ENCODE measurements at regions not wholly inside any gene's neighbourhood (a gene's known extent, or its start where the extent isn't known, plus 50 kb on each side); places are given as distances from the start of the nearest gene placed in this dataset.

DNA sequence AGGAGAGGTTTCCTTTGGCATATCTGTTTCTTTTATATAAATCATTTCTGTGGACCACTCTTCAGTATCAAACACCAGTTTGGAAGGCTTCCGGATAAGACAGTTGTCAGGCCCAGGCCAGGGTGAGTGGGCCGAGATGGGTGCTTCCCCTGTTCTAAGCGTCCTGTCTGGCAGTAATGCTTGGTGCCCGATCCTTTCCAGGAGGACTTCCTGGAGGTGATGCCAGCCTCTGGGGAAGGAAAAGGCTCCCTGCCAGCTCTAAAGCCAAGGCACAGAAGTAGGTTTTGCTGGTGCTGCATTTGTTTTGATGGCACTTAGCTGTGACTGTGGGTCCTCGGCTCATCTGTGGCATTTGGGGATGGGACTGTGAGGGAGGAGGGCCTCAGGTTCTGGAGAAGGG lies 124.4 kb upstream of the RTL1 start:
- peaks cover 0 to 11% (median 0%) of the 10 kb centered on the region in 4 donors for H3K27me3 ChIP-seq
- 76% methylated on average over 5 of the region's 5 CpGs for WGBS
- intact Hi-C loops (cut with DNase I): no loop called here
- H3K27ac ChIP-seq (replicated peaks in 1 of 4): no peak overlapping the region
- H3K9me3 ChIP-seq: no peaks in the 10 kb centered on the region
- no peaks in the 10 kb centered on the region for H3K36me3 ChIP-seq
- TF ChIP-seq CTCF (IDR thresholded peaks at IDR 0.05): no peak
- TF ChIP-seq POLR2AphosphoS5 (IDR thresholded peaks at IDR 0.05): no peak
- TF ChIP-seq POLR2A (IDR thresholded peaks at IDR 0.05; ENCODE audit: low read depth): no peak
- no peak overlapping the region for H3K4me3 ChIP-seq
- H3K4me1 ChIP-seq: no peaks in the 10 kb centered on the region
- DNase-seq (ENCODE audit: extremely low spot score): no peak

GRCh38 chr14:101028971-101029667 lies 125.6 kb upstream of the RTL1 start:
- no peak for DNase-seq (ENCODE audit: extremely low spot score)
- TF ChIP-seq POLR2AphosphoS5 (IDR thresholded peaks at IDR 0.05) (no peak), POLR2A (IDR thresholded peaks at IDR 0.05; ENCODE audit: low read depth) (no peak), CTCF (IDR thresholded peaks at IDR 0.05) (no peak), EP300 (IDR thresholded peaks at IDR 0.05) (no peak)
- intact Hi-C loops (cut with DNase I): no loop called here
- H3K4me1 ChIP-seq: no peaks in the 10 kb centered on the region
- peaks cover 0 to 2% (median 0%) of the 10 kb centered on the region in 4 donors for H3K27me3 ChIP-seq
- no peak overlapping the region for H3K27ac ChIP-seq (replicated peaks in 1 of 4)
- WGBS: 90% methylated on average over 20 of the region's 20 CpGs
- H3K4me3 ChIP-seq: no peak overlapping the region
- H3K36me3 ChIP-seq: no peaks in the 10 kb centered on the region
- H3K9me3 ChIP-seq: no peaks in the 10 kb centered on the region

- Histone ChIP-seq H3K4me3 (no peak overlapping the region), H3K27ac (replicated peaks in 1 of 4) (no peak overlapping the region), H3K27me3 (no peaks in the 10 kb centered on the region), H3K36me3 (no peaks in the 10 kb centered on the region), H3K9me3 (no peaks in the 10 kb centered on the region), H3K4me1 (no peaks in the 10 kb centered on the region)
- DNase-seq (ENCODE audit: extremely low spot score): no peak
- intact Hi-C loops (cut with DNase I): no loop called here
- TF ChIP-seq CTCF (IDR thresholded peaks at IDR 0.05): no peak
- TF ChIP-seq POLR2A (IDR thresholded peaks at IDR 0.05; ENCODE audit: low read depth): no peak
- no peak for TF ChIP-seq POLR2AphosphoS5 (IDR thresholded peaks at IDR 0.05)
- no peak for TF ChIP-seq EP300 (IDR thresholded peaks at IDR 0.05)
- WGBS: 88% methylated on average over 25 of the region's 25 CpGs
Observed at GRCh38 chr14:101029668-101030290, 126.3 kb upstream of the RTL1 start.

- Histone ChIP-seq H3K27ac (replicated peaks in 1 of 4) (no peak overlapping the region), H3K9me3 (no peaks in the 10 kb centered on the region), H3K27me3 (no peaks in the 10 kb centered on the region), H3K36me3 (no peaks in the 10 kb centered on the region), H3K4me3 (no peak overlapping the region), H3K4me1 (no peaks in the 10 kb centered on the region)
- 88% methylated on average over 14 of the region's 14 CpGs for WGBS
- intact Hi-C loops (cut with DNase I): no loop called here
- TF ChIP-seq POLR2AphosphoS5 (IDR thresholded peaks at IDR 0.05) (no peak), CTCF (IDR thresholded peaks at IDR 0.05) (no peak), EP300 (IDR thresholded peaks at IDR 0.05) (no peak), POLR2A (IDR thresholded peaks at IDR 0.05; ENCODE audit: low read depth) (no peak)
- no peak for DNase-seq (ENCODE audit: extremely low spot score)
Observed at GRCh38 chr14:101030586-101030985, 127.1 kb upstream of the RTL1 start.
